Caco-2 (cell line): ENCODE measurements at regions not wholly inside any gene's neighbourhood (a gene's known extent, or its start where the extent isn't known, plus 50 kb on each side); places are given as distances from the start of the nearest gene placed in this dataset.

Source experiments
- BruUV-seq: library from RNA; stranded (reverse); fragments of 400-500 nt; replicated peaks from 2 replicates; lab custom pipeline; 2021; lab: Mats Ljungman, UMichigan
- CTCF ChIA-PET: fragments of 300-600 bp; sonication (Branson Sonifier 250); formaldehyde crosslinking; loops from one replicate; lab custom pipeline; 2022; ENCODE audit warnings: antibody characterized with exemption; lab: Charles Lee
- POLR2A ChIA-PET: fragments of 300-600 bp; sonication (Branson Sonifier 250); formaldehyde crosslinking; loops from one replicate; lab custom pipeline; 2022; ENCODE audit warnings: antibody characterized with exemption; lab: Charles Lee
- DNase-seq, 2 experiments: peaks; one replicate each; pipeline versions ENCODE4 v3.0.0 to v3.0.0-alpha.2; 2020 to 2022
- H3K27me3 ChIP-seq: replicated peaks from 2 replicates; pipeline ENCODE4 v1.6.0; 2011; ENCODE audit warnings: low read length; ENCODE audit not compliant: control insufficient read depth, insufficient read depth
- H3K36me3 ChIP-seq: 2 replicates; pipeline ENCODE4 v1.5.1; 2011; ENCODE audit warnings: low read length; ENCODE audit not compliant: control insufficient read depth, insufficient read depth
- H3K4me1 ChIP-seq: fragments of 250-450 bp; sonication (Bioruptor Pico); 2 replicates; pipeline ENCODE4 v1.5.1; 2020; ENCODE audit warnings: mild to moderate bottlenecking
- H3K4me3 ChIP-seq: 2 replicates; pipeline ENCODE4 v1.5.1; 2011; ENCODE audit warnings: low read depth, mild to moderate bottlenecking, control low read depth, low read length
- H3K9me3 ChIP-seq: fragments of 250-450 bp; sonication (Bioruptor Pico); 2 replicates; pipeline ENCODE4 v1.5.1; 2020; ENCODE audit warnings: mild to moderate bottlenecking, moderate library complexity
- H3K27ac Mint-ChIP-seq: one replicate; pipeline ENCODE4 v1.8.0; 2022; ENCODE audit warnings: mixed read lengths; ENCODE audit not compliant: unreplicated experiment
- H3K27me3 Mint-ChIP-seq: one replicate; pipeline ENCODE4 v1.8.0; 2022; ENCODE audit warnings: mixed read lengths; ENCODE audit not compliant: insufficient read depth, unreplicated experiment
- H3K36me3 Mint-ChIP-seq: one replicate; pipeline ENCODE4 v1.8.0; 2022; ENCODE audit warnings: mild to moderate bottlenecking, mixed read lengths; ENCODE audit not compliant: insufficient read depth, unreplicated experiment
- H3K4me1 Mint-ChIP-seq: one replicate; pipeline ENCODE4 v1.8.0; 2022; ENCODE audit warnings: low read depth, mixed read lengths; ENCODE audit not compliant: unreplicated experiment
- H3K4me3 Mint-ChIP-seq: one replicate; pipeline ENCODE4 v1.8.0; 2022; ENCODE audit warnings: mild to moderate bottlenecking, moderate library complexity, mixed read lengths; ENCODE audit not compliant: unreplicated experiment
- H3K9me3 Mint-ChIP-seq: one replicate; pipeline ENCODE4 v1.8.0; 2022; ENCODE audit warnings: mixed read lengths; ENCODE audit not compliant: unreplicated experiment
- intact Hi-C: fragments of 100-400 bp; cut with micrococcal nuclease; formaldehyde crosslinking; loops from one replicate; pipeline ENCODE4 v1.10.0; 2022; ENCODE audit not compliant: unreplicated experiment
- TF ChIP-seq, protein P1 (sequence below), 2 experiments: fragments of 200-600 bp in 1 of 2; IDR thresholded peaks; 1 replicate in 1 of 2; 2 replicates in 1 of 2; pipeline versions ENCODE4 v1.5.1 to v1.8.0; 2011 to 2022; ENCODE audit warnings: antibody characterized with exemption in 1 of 2, control low read depth in 1 of 2, inconsistent platforms in 1 of 2, low read depth in 1 of 2, low read length in 1 of 2, mild to moderate bottlenecking in 1 of 2, moderate library complexity in 1 of 2; ENCODE audit not compliant: insufficient read depth in 1 of 2, severe bottlenecking in 1 of 2, unreplicated experiment in 1 of 2

DNA sequence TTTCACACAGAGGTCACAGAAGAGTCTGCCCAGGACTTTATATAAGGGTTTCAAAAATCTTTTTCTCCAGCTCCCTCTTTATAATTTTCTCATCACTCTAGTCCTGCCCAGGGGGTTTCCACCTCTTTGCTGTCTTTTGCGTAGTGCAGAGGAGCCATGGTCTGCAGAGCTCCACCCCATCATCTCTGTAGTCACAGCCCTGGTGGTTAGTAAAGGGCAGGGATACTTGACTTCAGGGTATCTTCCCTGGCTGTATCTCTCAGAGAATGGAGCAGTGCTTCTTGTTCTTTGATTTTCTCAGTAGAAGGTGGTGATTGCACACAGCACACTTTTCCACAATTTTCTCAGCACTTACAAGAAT, 900.6 kb upstream of the COX7C start:
- Histone ChIP-seq H3K36me3 (no peaks in the 10 kb centered on the region), H3K4me1 (no peaks in the 10 kb centered on the region), H3K4me3 (no peak overlapping the region), H3K27me3 (no peaks in the 10 kb centered on the region), H3K9me3 (no peaks in the 10 kb centered on the region)
- CTCF ChIA-PET = no interaction called here
- no peak overlapping the region for H3K27ac Mint-ChIP-seq
- TF ChIP-seq, protein P1, sequence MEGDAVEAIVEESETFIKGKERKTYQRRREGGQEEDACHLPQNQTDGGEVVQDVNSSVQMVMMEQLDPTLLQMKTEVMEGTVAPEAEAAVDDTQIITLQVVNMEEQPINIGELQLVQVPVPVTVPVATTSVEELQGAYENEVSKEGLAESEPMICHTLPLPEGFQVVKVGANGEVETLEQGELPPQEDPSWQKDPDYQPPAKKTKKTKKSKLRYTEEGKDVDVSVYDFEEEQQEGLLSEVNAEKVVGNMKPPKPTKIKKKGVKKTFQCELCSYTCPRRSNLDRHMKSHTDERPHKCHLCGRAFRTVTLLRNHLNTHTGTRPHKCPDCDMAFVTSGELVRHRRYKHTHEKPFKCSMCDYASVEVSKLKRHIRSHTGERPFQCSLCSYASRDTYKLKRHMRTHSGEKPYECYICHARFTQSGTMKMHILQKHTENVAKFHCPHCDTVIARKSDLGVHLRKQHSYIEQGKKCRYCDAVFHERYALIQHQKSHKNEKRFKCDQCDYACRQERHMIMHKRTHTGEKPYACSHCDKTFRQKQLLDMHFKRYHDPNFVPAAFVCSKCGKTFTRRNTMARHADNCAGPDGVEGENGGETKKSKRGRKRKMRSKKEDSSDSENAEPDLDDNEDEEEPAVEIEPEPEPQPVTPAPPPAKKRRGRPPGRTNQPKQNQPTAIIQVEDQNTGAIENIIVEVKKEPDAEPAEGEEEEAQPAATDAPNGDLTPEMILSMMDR (IDR thresholded peaks at IDR 0.05; ENCODE audit: insufficient read depth in 1 of 2, low read depth in 1 of 2, low read length in 1 of 2, severe bottlenecking in 1 of 2, unreplicated experiment in 1 of 2) = no peak
- H3K36me3 Mint-ChIP-seq = no peaks in the 10 kb centered on the region
- peaks cover under 1% of the 10 kb centered on the region for H3K4me1 Mint-ChIP-seq
- intact Hi-C loops = no loop called here
- no peaks in the 10 kb centered on the region for H3K27me3 Mint-ChIP-seq
- BruUV-seq = no TSS peak
- peaks cover 3% of the 10 kb centered on the region for H3K9me3 Mint-ChIP-seq
- POLR2A ChIA-PET = no interaction called here
- no peak for DNase-seq
- H3K4me3 Mint-ChIP-seq = no peak overlapping the region

DNA sequence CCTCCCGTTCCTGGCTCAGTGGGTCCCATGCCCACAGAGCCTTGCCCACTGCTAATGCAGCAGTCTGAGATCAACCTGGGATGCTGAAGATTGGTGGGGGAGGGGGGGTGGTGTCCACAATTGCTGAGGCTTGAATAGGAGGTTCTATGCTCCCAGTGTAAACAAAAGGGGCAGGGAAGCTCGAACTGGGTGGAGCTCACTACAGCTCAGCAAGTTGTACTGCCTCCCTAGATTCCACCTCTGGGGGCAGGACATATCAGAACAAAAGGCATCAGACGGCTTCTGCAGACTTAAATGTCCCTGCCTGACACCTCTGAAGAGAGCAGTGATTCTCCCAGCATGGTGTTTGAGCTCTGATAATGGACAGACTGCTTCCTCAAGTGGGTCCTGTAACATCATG, 885.6 kb upstream of the COX7C start:
- Histone ChIP-seq H3K27me3 (no peaks in the 10 kb centered on the region), H3K36me3 (no peaks in the 10 kb centered on the region), H3K4me1 (no peaks in the 10 kb centered on the region), H3K4me3 (no peak overlapping the region), H3K9me3 (no peaks in the 10 kb centered on the region)
- Mint-ChIP-seq H3K4me3 (no peak overlapping the region), H3K4me1 (no peaks in the 10 kb centered on the region), H3K27ac (no peak overlapping the region), H3K36me3 (no peaks in the 10 kb centered on the region), H3K9me3 (peaks cover 4% of the 10 kb centered on the region), H3K27me3 (no peaks in the 10 kb centered on the region)
- POLR2A ChIA-PET = no interaction called here
- TF ChIP-seq, protein P1 (IDR thresholded peaks at IDR 0.05; ENCODE audit: insufficient read depth in 1 of 2, low read depth in 1 of 2, low read length in 1 of 2, severe bottlenecking in 1 of 2, unreplicated experiment in 1 of 2) = no peak
- CTCF ChIA-PET = no interaction called here
- no TSS peak for BruUV-seq
- no peak for DNase-seq
- intact Hi-C loops = no loop called here

DNA sequence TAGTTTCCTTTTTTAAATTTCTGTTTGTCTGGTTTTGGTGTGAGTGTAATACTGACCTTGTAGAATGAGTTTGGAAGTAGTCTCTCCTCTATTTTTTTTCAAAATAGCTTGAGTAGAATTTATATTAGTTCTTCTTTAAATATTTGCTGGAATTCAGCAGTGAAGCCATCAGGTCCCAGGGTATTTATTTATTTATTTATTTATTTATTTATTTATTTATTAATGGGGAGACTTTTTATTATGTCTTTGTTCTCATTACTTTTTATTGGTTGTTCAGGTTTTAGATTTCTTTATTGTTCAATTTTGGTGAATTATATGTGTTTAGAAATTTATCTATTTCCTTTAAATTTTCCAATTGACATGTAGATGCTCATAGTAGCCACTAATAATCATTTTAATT, 875.8 kb upstream of the COX7C start:
- Mint-ChIP-seq H3K27ac (no peak overlapping the region), H3K27me3 (no peaks in the 10 kb centered on the region), H3K4me1 (no peaks in the 10 kb centered on the region), H3K9me3 (peaks cover 18% of the 10 kb centered on the region), H3K36me3 (no peaks in the 10 kb centered on the region), H3K4me3 (no peak overlapping the region)
- ChIA-PET POLR2A (no interaction called here), CTCF (no interaction called here)
- intact Hi-C loops = no loop called here
- no peaks in the 10 kb centered on the region; the same call in 1 of the 2 replicates for H3K9me3 ChIP-seq
- no TSS peak for BruUV-seq
- no peak overlapping the region for H3K4me3 ChIP-seq
- H3K36me3 ChIP-seq = no peaks in the 10 kb centered on the region
- H3K27me3 ChIP-seq = no peaks in the 10 kb centered on the region
- TF ChIP-seq, protein P1 (IDR thresholded peaks at IDR 0.05; ENCODE audit: insufficient read depth in 1 of 2, low read depth in 1 of 2, low read length in 1 of 2, severe bottlenecking in 1 of 2, unreplicated experiment in 1 of 2) = no peak
- no peak for DNase-seq
- H3K4me1 ChIP-seq = no peaks in the 10 kb centered on the region
